Trophoblast cell (in vitro differentiated cells and primary cell): ENCODE measurements at regions not wholly inside any gene's neighbourhood (a gene's known extent, or its start where the extent isn't known, plus 50 kb on each side); places are given as distances from the start of the nearest gene placed in this dataset.

ENCODE experiments used
- DNase-seq, 2 donors: peaks; one replicate each; pipeline ENCODE4 v3.0.0-alpha.2; 2016
- H2AFZ ChIP-seq: 2 replicates; pipeline ENCODE4 v1.6.1; 2013; ENCODE audit warnings: low read length, moderate library complexity, mild to moderate bottlenecking; ENCODE audit not compliant: insufficient read depth, poor library complexity
- H2AK5ac ChIP-seq: 2 replicates; pipeline ENCODE4 v1.6.1; 2013; ENCODE audit warnings: mild to moderate bottlenecking, low read length
- H2BK120ac ChIP-seq: 2 replicates; pipeline ENCODE4 v1.6.1; 2013; ENCODE audit warnings: low read length, mild to moderate bottlenecking, moderate library complexity; ENCODE audit not compliant: insufficient read depth, poor library complexity
- H2BK12ac ChIP-seq: 2 replicates; pipeline ENCODE4 v1.6.1; 2013; ENCODE audit warnings: mild to moderate bottlenecking, low read length, moderate library complexity
- H2BK5ac ChIP-seq: 2 replicates; pipeline ENCODE4 v1.6.1; 2013; ENCODE audit warnings: low read length, low read depth, moderate library complexity, mild to moderate bottlenecking; ENCODE audit not compliant: poor library complexity
- H3K14ac ChIP-seq: 2 replicates; pipeline ENCODE4 v1.6.1; 2013; ENCODE audit warnings: mild to moderate bottlenecking, low read length
- H3K18ac ChIP-seq: 2 replicates; pipeline ENCODE4 v1.6.1; 2013; ENCODE audit warnings: mild to moderate bottlenecking, low read length
- H3K23ac ChIP-seq: 2 replicates; pipeline ENCODE4 v1.6.1; 2013; ENCODE audit warnings: low read length
- H3K27ac ChIP-seq: 2 replicates; pipeline ENCODE4 v1.5.1; 2013; ENCODE audit warnings: low read depth, mild to moderate bottlenecking, inconsistent platforms, low read length, moderate library complexity
- H3K27me3 ChIP-seq: 2 replicates; pipeline ENCODE4 v1.6.1; 2013; ENCODE audit warnings: inconsistent platforms, mild to moderate bottlenecking, low read length, moderate library complexity; ENCODE audit not compliant: insufficient read depth
- H3K36me3 ChIP-seq, 2 experiments: 1 replicate in 1 of 2; 2 replicates in 1 of 2; pipeline ENCODE4 v1.6.1; 2013; ENCODE audit warnings: low read length in 2 of 2, mild to moderate bottlenecking in 2 of 2, moderate library complexity in 1 of 2; ENCODE audit not compliant: insufficient read depth in 2 of 2, control insufficient read depth in 1 of 2
- H3K4ac ChIP-seq: 2 replicates; pipeline ENCODE4 v1.6.1; 2013; ENCODE audit warnings: low read depth, mild to moderate bottlenecking, low read length, moderate library complexity
- H3K4me1 ChIP-seq, 2 experiments: 1 replicate in 1 of 2; 2 replicates in 1 of 2; pipeline ENCODE4 v1.6.1; 2013; ENCODE audit warnings: low read length in 2 of 2, mild to moderate bottlenecking in 2 of 2, moderate library complexity in 1 of 2; ENCODE audit not compliant: insufficient read depth in 2 of 2, control insufficient read depth in 1 of 2
- H3K4me2 ChIP-seq: 2 replicates; pipeline ENCODE4 v1.6.1; 2013; ENCODE audit warnings: inconsistent platforms, mild to moderate bottlenecking, low read length, moderate library complexity
- H3K4me3 ChIP-seq: 2 replicates; pipeline ENCODE4 v1.5.1; 2013; ENCODE audit warnings: mild to moderate bottlenecking, low read depth, low read length, inconsistent platforms
- H3K79me1 ChIP-seq: one replicate; pipeline ENCODE4 v1.6.1; 2013; ENCODE audit warnings: low read length
- H3K79me2 ChIP-seq: 2 replicates; pipeline ENCODE4 v1.6.1; 2013; ENCODE audit warnings: low read length, mild to moderate bottlenecking; ENCODE audit not compliant: control insufficient read depth, insufficient read depth, poor library complexity
- H3K9ac ChIP-seq: 2 replicates; pipeline ENCODE4 v1.6.1; 2013; ENCODE audit warnings: mild to moderate bottlenecking, low read length
- H3K9me3 ChIP-seq: 2 replicates; pipeline ENCODE4 v1.6.1; 2013; ENCODE audit warnings: low read depth, mild to moderate bottlenecking, control low read depth, inconsistent platforms, low read length; ENCODE audit not compliant: insufficient read depth
- H4K12ac ChIP-seq: 2 replicates; pipeline ENCODE4 v1.6.1; 2013; ENCODE audit warnings: low read depth, mild to moderate bottlenecking, low read length, moderate library complexity
- H4K8ac ChIP-seq: 2 replicates; pipeline ENCODE4 v1.6.1; 2013; ENCODE audit warnings: low read depth, mild to moderate bottlenecking, low read length, moderate library complexity
- H4K91ac ChIP-seq: one replicate; pipeline ENCODE4 v1.6.1; 2013; ENCODE audit warnings: low read depth, mild to moderate bottlenecking, low read length, moderate library complexity
- WGBS: extraction: QIAGEN DNeasy Blood & Tissue Kit; methylation state at CpG from one replicate; pipeline ENCODE4 v1.1.7; 2013; ENCODE audit warnings: missing lambda C conversion rate; ENCODE audit not compliant: insufficient read length, insufficient coverage; ENCODE audit errors: extremely low coverage; 5-methylcytosine and 5-hydroxymethylcytosine counted together

DNA sequence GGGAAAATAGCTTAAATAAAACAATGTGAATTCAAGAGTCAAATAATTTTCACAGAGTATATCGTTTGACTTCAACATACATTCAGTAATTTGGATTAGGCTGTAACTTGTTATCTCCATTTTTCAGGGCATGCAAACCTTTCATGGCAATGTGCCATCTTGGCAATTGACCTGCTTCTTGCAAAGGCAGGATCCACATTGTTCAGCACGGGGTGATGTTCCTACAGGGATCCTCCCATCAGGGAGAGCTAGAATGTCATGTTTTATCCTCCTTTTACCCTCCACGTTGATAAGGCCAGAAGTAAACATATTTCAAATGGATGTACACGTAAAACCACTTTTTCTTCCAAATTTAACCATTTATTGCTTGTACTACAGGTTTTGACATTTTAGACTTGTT lies 314.4 kb downstream of the GALC start:
- no peak overlapping the region for H2AK5ac ChIP-seq
- DNase-seq = no peak
- H2AFZ ChIP-seq = no peak overlapping the region
- H4K91ac ChIP-seq = no peak overlapping the region
- H3K36me3 ChIP-seq = no peaks in the 10 kb centered on the region
- no peak overlapping the region for H2BK12ac ChIP-seq
- no CpG with 5 or more reads among the region's 4 CpGs for whole genome bisulfite sequencing
- no peak overlapping the region for H3K14ac ChIP-seq
- H2BK5ac ChIP-seq = no peak overlapping the region
- no peak overlapping the region for H3K18ac ChIP-seq
- no peak overlapping the region for H3K9ac ChIP-seq
- H3K4me2 ChIP-seq = no peak overlapping the region
- no peak overlapping the region for H3K27ac ChIP-seq
- H4K12ac ChIP-seq = no peak overlapping the region
- H3K9me3 ChIP-seq = no peaks in the 10 kb centered on the region
- no peak overlapping the region for H4K8ac ChIP-seq
- no peaks in the 10 kb centered on the region for H3K79me2 ChIP-seq
- no peaks in the 10 kb centered on the region for H3K79me1 ChIP-seq
- no peaks in the 10 kb centered on the region for H3K27me3 ChIP-seq
- H3K4ac ChIP-seq = no peak overlapping the region
- no peaks in the 10 kb centered on the region for H3K4me1 ChIP-seq
- no peak overlapping the region for H2BK120ac ChIP-seq
- H3K4me3 ChIP-seq = no peak overlapping the region
- no peak overlapping the region for H3K23ac ChIP-seq

DNA sequence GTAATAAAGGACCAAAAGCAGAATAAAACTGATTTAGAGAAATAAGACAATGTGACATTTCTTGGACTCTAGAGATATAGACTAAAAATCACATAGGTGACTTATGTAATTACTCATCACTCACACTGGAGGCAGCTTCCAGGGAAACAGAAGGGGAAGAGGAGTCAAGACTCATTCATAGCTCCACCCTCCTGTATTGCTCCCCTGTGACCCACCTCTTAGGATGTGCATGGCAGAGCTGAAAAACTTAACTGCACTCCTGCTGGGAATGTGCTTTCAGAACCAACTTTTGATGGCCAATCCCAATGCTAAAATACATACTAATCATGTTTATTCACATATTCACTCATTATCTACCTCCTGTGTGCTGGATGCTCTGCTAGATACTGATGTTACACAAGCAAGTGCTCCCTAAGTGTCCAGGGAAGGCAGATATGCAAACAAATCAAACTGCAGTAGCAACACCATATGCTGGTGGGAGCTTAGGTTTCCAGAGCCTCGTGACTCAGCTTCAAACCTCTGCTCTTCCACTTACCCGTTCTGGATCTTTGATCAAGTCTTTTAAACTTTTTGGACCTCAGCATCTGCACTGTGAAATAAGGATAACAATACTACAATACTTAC lies 316.1 kb downstream of the GALC start:
- Histone ChIP-seq H3K4me2 (no peak overlapping the region), H4K91ac (no peak overlapping the region), H2AK5ac (no peak overlapping the region), H2BK5ac (no peak overlapping the region), H2BK120ac (no peak overlapping the region), H3K4ac (no peak overlapping the region), H3K18ac (no peak overlapping the region), H3K4me3 (no peak overlapping the region), H3K9me3 (no peaks in the 10 kb centered on the region), H3K27ac (no peak overlapping the region), H3K79me2 (no peaks in the 10 kb centered on the region), H3K79me1 (no peaks in the 10 kb centered on the region), H3K36me3 (no peaks in the 10 kb centered on the region), H2AFZ (no peak overlapping the region), H3K23ac (no peak overlapping the region), H2BK12ac (no peak overlapping the region), H3K14ac (no peak overlapping the region), H3K4me1 (no peaks in the 10 kb centered on the region), H3K27me3 (no peaks in the 10 kb centered on the region), H3K9ac (no peak overlapping the region), H4K12ac (no peak overlapping the region), H4K8ac (no peak overlapping the region)
- DNase-seq = no peak
- WGBS = no CpG with 5 or more reads among the region's 2 CpGs

DNA sequence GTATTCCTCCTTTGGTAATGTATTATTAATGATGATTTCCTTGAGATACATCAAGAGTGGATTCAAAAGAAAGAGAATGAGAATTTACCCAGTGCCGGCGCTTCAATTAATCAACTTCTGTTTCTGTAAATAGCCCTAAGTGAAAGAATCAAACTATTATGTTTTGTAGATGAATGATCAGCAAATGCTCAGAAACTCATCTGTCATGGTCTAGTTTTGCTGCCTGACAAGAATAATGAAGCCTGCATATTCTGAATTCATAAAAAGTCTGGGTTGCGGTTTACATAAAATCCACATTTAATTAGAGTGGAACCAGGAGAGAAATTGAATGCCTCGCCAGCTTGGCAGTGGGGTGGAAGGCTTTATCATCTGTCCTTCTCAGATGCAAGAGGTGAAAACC lies 325.3 kb downstream of the GALC start:
- no peaks in the 10 kb centered on the region for H3K27me3 ChIP-seq
- H4K91ac ChIP-seq = no peak overlapping the region
- no peak for DNase-seq
- H3K14ac ChIP-seq = no peak overlapping the region
- H4K12ac ChIP-seq = no peak overlapping the region
- H3K79me1 ChIP-seq = no peaks in the 10 kb centered on the region
- no peak overlapping the region for H3K4ac ChIP-seq
- no peak overlapping the region for H4K8ac ChIP-seq
- no peak overlapping the region for H3K27ac ChIP-seq
- H3K9me3 ChIP-seq = no peaks in the 10 kb centered on the region
- no peak overlapping the region for H3K18ac ChIP-seq
- no peaks in the 10 kb centered on the region for H3K36me3 ChIP-seq
- no CpG with 5 or more reads among the region's 4 CpGs for WGBS
- no peak overlapping the region for H2BK120ac ChIP-seq
- no peak overlapping the region for H2AK5ac ChIP-seq
- H3K79me2 ChIP-seq = no peaks in the 10 kb centered on the region
- no peak overlapping the region for H2AFZ ChIP-seq
- H3K23ac ChIP-seq = no peak overlapping the region
- H3K4me3 ChIP-seq = no peak overlapping the region
- H2BK5ac ChIP-seq = no peak overlapping the region
- H3K4me2 ChIP-seq = no peak overlapping the region
- no peaks in the 10 kb centered on the region for H3K4me1 ChIP-seq
- H3K9ac ChIP-seq = no peak overlapping the region
- no peak overlapping the region for H2BK12ac ChIP-seq

DNA sequence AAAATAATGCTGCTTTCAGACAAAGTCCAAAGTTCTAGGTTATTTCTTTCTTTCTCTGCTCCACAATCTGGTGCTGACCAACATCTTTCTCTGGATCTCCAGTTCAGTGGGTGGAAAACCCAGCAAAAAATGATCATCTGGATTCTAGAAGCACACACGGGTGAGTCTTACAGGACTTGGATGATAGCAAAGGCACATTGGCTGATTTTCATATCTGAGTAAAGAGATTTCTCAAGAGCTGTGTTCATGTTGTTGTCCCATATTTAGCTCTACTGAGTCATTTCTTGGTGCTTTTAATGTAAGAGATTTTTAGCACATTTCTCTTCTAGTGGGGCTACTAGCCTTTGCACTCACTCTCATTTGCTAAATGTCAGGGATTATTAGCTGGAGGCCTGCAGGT lies 336.7 kb downstream of the GALC start:
- no peak for DNase-seq
- no peak overlapping the region for H4K12ac ChIP-seq
- H2AFZ ChIP-seq = no peak overlapping the region

More for the DNA sequence above, 336.7 kb downstream of the GALC start:
- H3K23ac ChIP-seq = no peak overlapping the region
- no peaks in the 10 kb centered on the region for H3K9me3 ChIP-seq
- no peak overlapping the region for H2AK5ac ChIP-seq
- no peak overlapping the region for H4K91ac ChIP-seq
- no peak overlapping the region for H3K9ac ChIP-seq
- no peak overlapping the region for H3K27ac ChIP-seq
- H3K27me3 ChIP-seq = no peaks in the 10 kb centered on the region
- H2BK120ac ChIP-seq = no peak overlapping the region
- H3K4ac ChIP-seq = no peak overlapping the region
- no CpG with 5 or more reads among the region's 1 CpG for whole genome bisulfite sequencing
- H3K4me2 ChIP-seq = no peak overlapping the region
- no peak overlapping the region for H4K8ac ChIP-seq
- H3K36me3 ChIP-seq = no peaks in the 10 kb centered on the region
- H2BK12ac ChIP-seq = no peak overlapping the region
- no peak overlapping the region for H3K18ac ChIP-seq
- no peak overlapping the region for H3K14ac ChIP-seq
- H2BK5ac ChIP-seq = no peak overlapping the region
- H3K79me2 ChIP-seq = no peaks in the 10 kb centered on the region
- H3K79me1 ChIP-seq = no peaks in the 10 kb centered on the region
- no peak overlapping the region for H3K4me3 ChIP-seq
- H3K4me1 ChIP-seq = no peaks in the 10 kb centered on the region
